ENCODE measurements at regions not wholly inside any gene's neighbourhood (a gene's known extent, or its start where the extent isn't known, plus 50 kb on each side); places are given as distances from the start of the nearest gene placed in this dataset.
A peak's percentile ranks its signal among the peaks of the same experiment; 100 is the strongest.
"Not testable (repeated sequence)": the region's sequence is repeated elsewhere in the genome, so short reads cannot be mapped to it uniquely, and the experiment has no call there.

DNA sequence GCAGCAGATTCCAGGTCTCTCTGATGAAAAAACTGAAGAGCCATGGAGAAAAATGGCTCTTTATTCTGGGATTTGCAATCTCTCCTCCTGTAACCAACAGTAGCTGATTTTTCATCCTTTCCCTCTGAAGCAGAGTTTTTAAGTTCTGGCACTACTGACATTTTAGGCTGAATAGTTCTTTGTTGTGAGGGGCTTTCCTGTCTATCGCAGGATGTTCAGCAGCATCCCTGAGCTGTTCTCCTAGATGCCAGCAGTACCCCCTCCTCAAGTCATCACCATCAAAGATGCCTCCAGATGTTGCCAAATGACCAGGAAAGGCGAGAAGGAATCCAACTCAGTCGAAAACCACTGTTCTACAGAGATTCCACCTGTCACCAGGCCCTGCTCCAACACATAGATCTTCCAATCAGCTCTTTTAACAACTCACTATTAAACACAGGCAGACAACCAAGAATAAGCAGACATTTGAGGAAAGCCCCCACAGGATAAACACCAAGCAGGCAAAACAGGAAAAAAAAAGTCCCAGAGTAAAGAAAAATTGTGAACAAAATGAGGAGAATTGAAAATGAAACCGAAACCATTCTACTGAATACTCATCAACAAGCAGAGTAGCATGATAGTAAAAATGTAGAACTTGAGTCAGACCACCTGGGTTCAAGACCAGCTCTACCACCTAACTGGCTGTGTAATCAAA lies 124.8 kb downstream of the MPP7 start:
- H3K4me3 ChIP-seq (ENCODE audit: low read depth, low read length): 0 out of 2 replicates have a peak overlapping the region, but pooled peaks have one; percentile 9
- TF ChIP-seq, protein P1, sequence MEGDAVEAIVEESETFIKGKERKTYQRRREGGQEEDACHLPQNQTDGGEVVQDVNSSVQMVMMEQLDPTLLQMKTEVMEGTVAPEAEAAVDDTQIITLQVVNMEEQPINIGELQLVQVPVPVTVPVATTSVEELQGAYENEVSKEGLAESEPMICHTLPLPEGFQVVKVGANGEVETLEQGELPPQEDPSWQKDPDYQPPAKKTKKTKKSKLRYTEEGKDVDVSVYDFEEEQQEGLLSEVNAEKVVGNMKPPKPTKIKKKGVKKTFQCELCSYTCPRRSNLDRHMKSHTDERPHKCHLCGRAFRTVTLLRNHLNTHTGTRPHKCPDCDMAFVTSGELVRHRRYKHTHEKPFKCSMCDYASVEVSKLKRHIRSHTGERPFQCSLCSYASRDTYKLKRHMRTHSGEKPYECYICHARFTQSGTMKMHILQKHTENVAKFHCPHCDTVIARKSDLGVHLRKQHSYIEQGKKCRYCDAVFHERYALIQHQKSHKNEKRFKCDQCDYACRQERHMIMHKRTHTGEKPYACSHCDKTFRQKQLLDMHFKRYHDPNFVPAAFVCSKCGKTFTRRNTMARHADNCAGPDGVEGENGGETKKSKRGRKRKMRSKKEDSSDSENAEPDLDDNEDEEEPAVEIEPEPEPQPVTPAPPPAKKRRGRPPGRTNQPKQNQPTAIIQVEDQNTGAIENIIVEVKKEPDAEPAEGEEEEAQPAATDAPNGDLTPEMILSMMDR (IDR thresholded peaks at IDR 0.05; ENCODE audit: insufficient read depth, low read length, missing control alignments): no peak
- ChIA-PET POLR2A (no interaction called here), CTCF (interaction anchor here (0.7 to 3.4 kb wide), 10 partner anchors 10 to 435 kb away, joined by 3 to 27 read pairs (median 9); no protein-coding TSS in a partner anchor)
- DNase-seq (ENCODE audit: low read depth, low spot score): no peak

DNA sequence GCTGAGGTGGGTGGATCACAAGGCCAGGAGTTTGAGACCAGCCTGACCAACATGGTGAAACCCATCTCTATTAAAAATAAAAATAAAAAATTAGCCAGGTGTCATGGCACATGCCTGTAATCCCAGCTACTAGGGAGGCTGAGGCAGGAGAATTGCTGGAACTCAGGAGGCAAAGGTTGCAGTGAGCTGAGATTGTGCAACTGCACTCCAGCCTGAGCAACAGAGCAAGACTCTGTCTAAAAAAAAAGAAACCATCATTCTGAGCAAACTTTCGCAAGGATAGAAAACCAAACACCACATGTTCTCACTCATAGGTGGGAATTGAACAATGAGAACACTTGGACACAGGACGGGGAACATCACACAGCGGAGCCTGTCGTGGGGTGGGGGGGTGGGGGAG lies 126.4 kb downstream of the MPP7 start:
- H3K4me3 ChIP-seq (ENCODE audit: low read depth, low read length); DNase-seq (ENCODE audit: low read depth, low spot score); POLR2A ChIA-PET: not testable (repeated sequence)
- CTCF ChIA-PET: interaction anchor here (1.5 kb wide), 1 partner anchor 393 kb away, joined by 7 read pairs; no protein-coding TSS in a partner anchor

DNA sequence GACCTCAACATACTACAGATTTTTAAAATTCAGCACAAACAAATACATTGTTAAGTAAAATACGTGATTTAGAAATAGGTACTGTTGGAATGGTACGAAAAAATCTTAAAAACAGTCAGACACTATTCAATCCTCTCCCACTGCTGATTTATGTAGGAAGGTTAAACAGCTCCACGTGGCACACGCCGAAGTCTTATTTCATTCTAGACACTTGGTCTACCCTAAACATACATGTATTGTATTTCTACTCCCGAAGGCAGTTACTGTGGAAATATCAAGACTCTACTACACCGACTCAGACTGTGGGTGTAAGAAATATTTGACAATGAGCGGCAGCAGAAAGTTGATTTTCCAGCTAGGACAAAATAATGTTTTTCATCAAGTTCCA lies 130.6 kb downstream of the MPP7 start:
- CTCF ChIA-PET: no interaction called here
- POLR2A ChIA-PET: no interaction called here
- no peak for DNase-seq (ENCODE audit: low read depth, low spot score)
- TF ChIP-seq, protein P1 (IDR thresholded peaks at IDR 0.05; ENCODE audit: insufficient read depth, low read length, missing control alignments): no peak
- no peak overlapping the region for H3K4me3 ChIP-seq (ENCODE audit: low read depth, low read length)

DNA sequence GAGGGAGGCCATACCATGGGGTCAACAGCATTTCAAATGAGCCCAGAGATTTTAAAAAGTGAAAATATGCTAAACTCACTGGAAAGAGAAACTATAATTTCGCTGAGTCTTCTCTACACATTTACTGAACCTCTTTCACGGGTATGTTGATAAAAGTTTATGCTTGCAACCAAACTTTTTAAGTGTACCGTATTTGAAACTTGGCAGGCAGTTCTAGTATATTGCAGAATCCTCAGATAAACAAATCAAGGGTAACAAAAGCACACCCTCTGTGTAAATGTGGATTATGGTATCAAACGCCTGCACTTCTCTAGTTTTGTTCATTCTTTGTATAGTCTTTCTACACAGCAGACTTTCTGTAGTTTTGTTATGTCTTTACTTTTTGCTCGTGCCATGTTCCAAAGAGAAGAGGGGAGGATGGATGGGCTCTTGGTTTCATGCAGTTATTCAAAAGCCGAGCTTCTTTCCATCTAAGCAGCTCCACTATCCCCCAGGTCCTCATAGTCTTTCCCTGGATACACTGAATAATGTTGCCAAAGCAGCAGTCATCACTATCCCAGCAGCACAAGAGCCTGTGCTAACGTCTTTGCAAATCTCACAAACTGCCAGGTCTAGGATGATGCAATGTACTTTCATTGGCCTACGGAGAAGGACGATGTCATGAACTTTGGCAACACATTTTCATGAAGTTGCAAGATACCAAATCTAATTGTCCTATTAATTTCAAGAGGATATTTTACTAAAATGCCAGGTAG lies 131.2 kb downstream of the MPP7 start:
- no peak for DNase-seq (ENCODE audit: low read depth, low spot score)
- ChIA-PET CTCF (interaction anchor here (0.6 to 1.3 kb wide), 2 partner anchors 8 to 804 kb away, joined by 3 to 5 read pairs; no protein-coding TSS in a partner anchor), POLR2A (no interaction called here)
- TF ChIP-seq, protein P1 (IDR thresholded peaks at IDR 0.05; ENCODE audit: insufficient read depth, low read length, missing control alignments): no peak
- H3K4me3 ChIP-seq (ENCODE audit: low read depth, low read length): no peak overlapping the region

DNA sequence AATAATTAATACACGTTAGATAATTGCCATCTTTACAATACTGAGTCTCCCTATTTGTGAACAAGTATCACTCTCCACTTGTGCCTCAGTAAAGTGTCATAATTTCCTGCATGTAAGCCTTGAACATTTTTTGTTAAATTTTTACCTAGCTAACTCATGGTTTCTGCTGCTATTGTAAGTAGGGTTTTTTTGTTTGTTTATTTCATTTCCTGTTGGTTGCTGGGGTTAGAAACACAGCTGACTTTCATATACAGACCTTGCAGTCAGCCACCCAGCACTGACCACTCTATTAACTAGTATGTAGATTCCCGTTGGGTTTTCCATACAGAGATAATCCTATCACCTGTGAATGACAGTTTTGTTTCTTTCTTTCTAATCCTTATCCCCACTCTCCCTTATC lies 133.3 kb downstream of the MPP7 start:
- ChIA-PET POLR2A (interaction anchor here (0.5 kb wide), 1 partner anchor 329 kb away, joined by 3 read pairs; no protein-coding TSS in a partner anchor), CTCF (interaction anchor here (1.4 to 4.1 kb wide), 3 partner anchors 9 to 386 kb away, joined by 4 to 23 read pairs (median 6); no protein-coding TSS in a partner anchor)
- TF ChIP-seq, protein P1 (IDR thresholded peaks at IDR 0.05; ENCODE audit: insufficient read depth, low read length, missing control alignments): no peak
- no peak overlapping the region for H3K4me3 ChIP-seq (ENCODE audit: low read depth, low read length)
- no peak for DNase-seq (ENCODE audit: low read depth, low spot score)

DNA sequence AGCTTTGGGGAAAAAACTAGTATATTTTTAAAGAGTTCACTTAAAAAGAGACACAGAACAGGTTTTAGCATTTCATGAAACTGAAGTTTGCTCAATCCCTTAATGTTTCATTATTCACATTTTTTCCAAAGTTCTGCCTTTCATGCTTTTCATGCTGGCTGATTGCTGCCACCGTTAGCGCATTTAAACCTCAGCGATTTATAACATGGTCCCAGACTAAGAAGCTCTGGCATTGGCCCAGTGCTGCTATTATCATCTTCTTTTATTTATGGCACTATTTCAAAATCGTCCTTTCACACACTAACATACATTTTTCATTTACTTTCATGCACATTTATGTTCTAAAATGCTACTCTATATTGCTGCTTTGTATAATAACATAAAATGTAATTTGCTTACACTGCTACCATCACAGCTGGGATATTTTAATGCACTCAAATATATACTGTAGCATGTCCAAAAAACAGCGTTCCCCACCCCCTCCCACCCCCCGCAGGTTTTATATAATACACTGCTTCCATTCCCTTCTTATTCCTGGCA lies 141.9 kb downstream of the MPP7 start:
- TF ChIP-seq, protein P1 (IDR thresholded peaks at IDR 0.05; ENCODE audit: insufficient read depth, low read length, missing control alignments): no peak
- ChIA-PET CTCF (interaction anchor here (0.6 kb wide), 1 partner anchor 78 kb away, joined by 3 read pairs; no protein-coding TSS in a partner anchor), POLR2A (no interaction called here)
- H3K4me3 ChIP-seq (ENCODE audit: low read depth, low read length): no peak overlapping the region
- no peak for DNase-seq (ENCODE audit: low read depth, low spot score)
